HEK293 (cell line): ENCODE measurements at regions not wholly inside any gene's neighbourhood (a gene's known extent, or its start where the extent isn't known, plus 50 kb on each side); places are given as distances from the start of the nearest gene placed in this dataset.
"Not testable (repeated sequence)": the region's sequence is repeated elsewhere in the genome, so short reads cannot be mapped to it uniquely, and the experiment has no call there.

Experiments
- CTCF ChIP-seq: fragments of 450-650 bp; formaldehyde crosslinking; IDR thresholded peaks from 2 replicates; pipeline ENCODE4 v1.5.1; 2016; ENCODE audit warnings: missing biosample characterization, missing genetic modification characterization
- KLF16 ChIP-seq: fragments of 450-650 bp; formaldehyde crosslinking; IDR thresholded peaks from 2 replicates; pipeline ENCODE4 v1.5.1; 2017; ENCODE audit warnings: missing biosample characterization, missing genetic modification characterization
- KLF9 ChIP-seq: fragments of 450-650 bp; formaldehyde crosslinking; IDR thresholded peaks from 2 replicates; pipeline ENCODE4 v1.5.1; 2016; ENCODE audit warnings: missing biosample characterization, missing genetic modification characterization, low read depth
- REST ChIP-seq: fragments of 450-650 bp; formaldehyde crosslinking; IDR thresholded peaks from 2 replicates; pipeline ENCODE4 v1.5.1; 2016; ENCODE audit warnings: missing biosample characterization, missing genetic modification characterization
- YY1 ChIP-seq: fragments of 450-650 bp; formaldehyde crosslinking; IDR thresholded peaks from 2 replicates; pipeline ENCODE4 v1.5.1; 2018; ENCODE audit warnings: missing biosample characterization, missing genetic modification characterization
- ZFP41 ChIP-seq: fragments of 450-650 bp; formaldehyde crosslinking; IDR thresholded peaks from 2 replicates; pipeline ENCODE4 v1.5.1; 2016; ENCODE audit warnings: missing biosample characterization, missing genetic modification characterization, borderline replicate concordance
- ZNF248 ChIP-seq: fragments of 450-650 bp; formaldehyde crosslinking; IDR thresholded peaks from 2 replicates; pipeline ENCODE4 v1.5.1; 2017; ENCODE audit warnings: missing biosample characterization, missing genetic modification characterization
- ZNF292 ChIP-seq: fragments of 450-650 bp; formaldehyde crosslinking; IDR thresholded peaks from 2 replicates; pipeline ENCODE4 v1.5.1; 2016; ENCODE audit warnings: low read depth, missing biosample characterization, missing genetic modification characterization, borderline replicate concordance
- ZNF514 ChIP-seq: fragments of 450-650 bp; formaldehyde crosslinking; IDR thresholded peaks from 2 replicates; pipeline ENCODE4 v1.5.1; 2016; ENCODE audit warnings: missing biosample characterization, missing genetic modification characterization

- not testable (repeated sequence) for TF ChIP-seq CTCF (tag by site-specific recombination); ZNF514; ZFP41 (tag by site-specific recombination); KLF9 (tag by site-specific recombination); KLF16 (tag by site-specific recombination); ZNF248 (tag by site-specific recombination); ZNF292 (tag by site-specific recombination); REST; YY1 (tag by site-specific recombination)
These were observed 73.2 kb upstream of the TIAM1 start for GRCh38 chr21:31417214-31417613.
